GM04504 (cell line): ENCODE measurements at regions not wholly inside any gene's neighbourhood (a gene's known extent, or its start where the extent isn't known, plus 50 kb on each side); places are given as distances from the start of the nearest gene placed in this dataset.
"Not testable (repeated sequence)": the region's sequence is repeated elsewhere in the genome, so short reads cannot be mapped to it uniquely, and the experiment has no call there.

Source experiments
- DNase-seq: peaks from one replicate; pipeline ENCODE4 v3.0.0-alpha.2; 2012; ENCODE audit warnings: low read depth

- DNase-seq = no peak
Observed at GRCh38 chr11:13135385-13136271, 126.5 kb downstream of the RASSF10 start.

- DNase-seq = no peak
Observed at GRCh38 chr11:13136272-13136596, 127.1 kb downstream of the RASSF10 start.

GRCh38 chr11:13137844-13138301 is 128.8 kb downstream of the RASSF10 start:
- DNase-seq = no peak

GRCh38 chr11:13139085-13139484 is 130.0 kb downstream of the RASSF10 start:
- not testable (repeated sequence) for DNase-seq

GRCh38 chr11:13140028-13140870 is 131.1 kb downstream of the RASSF10 start:
- DNase-seq = no peak

GRCh38 chr11:13140873-13141655 is 131.9 kb downstream of the RASSF10 start:
- no peak for DNase-seq

- no peak for DNase-seq
Observed at GRCh38 chr11:13141731-13142709, 132.9 kb downstream of the RASSF10 start.

- no peak for DNase-seq
Observed at GRCh38 chr11:13143486-13144297, 133.9 kb upstream of the BMAL1 start.

- DNase-seq = no peak
Observed at GRCh38 chr11:13145461-13145860, 132.1 kb upstream of the BMAL1 start.

GRCh38 chr11:13149991-13150390 is 127.6 kb upstream of the BMAL1 start:
- DNase-seq = no peak

GRCh38 chr11:13150487-13150886 is 127.1 kb upstream of the BMAL1 start:
- no peak for DNase-seq

GRCh38 chr11:13152264-13152663 is 125.3 kb upstream of the BMAL1 start:
- no peak for DNase-seq

GRCh38 chr11:13152736-13153541 is 124.7 kb upstream of the BMAL1 start:
- no peak for DNase-seq

- DNase-seq = not testable (repeated sequence)
Observed at GRCh38 chr11:13154374-13154773, 123.2 kb upstream of the BMAL1 start.

GRCh38 chr11:13160346-13160745 is 117.2 kb upstream of the BMAL1 start:
- no peak for DNase-seq

GRCh38 chr11:13160806-13161205 is 116.8 kb upstream of the BMAL1 start:
- no peak for DNase-seq

- DNase-seq = no peak
Observed at GRCh38 chr11:13163158-13163557, 114.4 kb upstream of the BMAL1 start.

GRCh38 chr11:13166036-13166435 is 111.6 kb upstream of the BMAL1 start:
- DNase-seq = no peak

GRCh38 chr11:13168271-13168670 is 109.3 kb upstream of the BMAL1 start:
- DNase-seq = no peak
